Panc1 (cell line): ENCODE measurements at regions not wholly inside any gene's neighbourhood (a gene's known extent, or its start where the extent isn't known, plus 50 kb on each side); places are given as distances from the start of the nearest gene placed in this dataset.

Source experiments
- ATAC-seq: fragments of 200-7000 bp; cut with Tn5 transposase; 2 replicates; pipeline ENCODE4 v1.9.1; 2020; ENCODE audit warnings: mild to moderate bottlenecking, moderate library complexity
- BruUV-seq: library from RNA; stranded (reverse); fragments of 400-500 nt; replicated peaks from 2 replicates; lab custom pipeline; 2021; lab: Mats Ljungman, UMichigan
- CTCF ChIA-PET: fragments of 300-600 bp; sonication (Branson Sonifier 250); formaldehyde crosslinking; loops from one replicate; lab custom pipeline; 2022; ENCODE audit warnings: antibody characterized with exemption; lab: Charles Lee
- POLR2A ChIA-PET: fragments of 300-600 bp; sonication (Branson Sonifier 250); formaldehyde crosslinking; loops from one replicate; lab custom pipeline; 2022; ENCODE audit warnings: antibody characterized with exemption; lab: Charles Lee
- DNase-seq: peaks from one replicate; pipeline ENCODE4 v3.0.0-alpha.2; 2010; ENCODE audit warnings: low read depth, low spot score
- H3K27ac ChIP-seq: 2 replicates; pipeline ENCODE4 v1.5.1; 2011; ENCODE audit warnings: mild to moderate bottlenecking, low read length, inconsistent platforms
- H3K27me3 ChIP-seq: fragments of 200-500 bp; sonication (Bioruptor generic); 2 replicates; pipeline ENCODE4 v1.6.0; 2014; ENCODE audit warnings: low read length, inconsistent platforms; ENCODE audit not compliant: control insufficient read depth, insufficient read depth
- H3K36me3 ChIP-seq: fragments of 200-500 bp; sonication (Bioruptor generic); 2 replicates; pipeline ENCODE4 v1.5.1; 2014; ENCODE audit warnings: inconsistent platforms, mild to moderate bottlenecking, low read length, moderate library complexity; ENCODE audit not compliant: control insufficient read depth, insufficient read depth
- H3K4me1 ChIP-seq: 2 replicates; pipeline ENCODE4 v1.5.1; 2011; ENCODE audit warnings: inconsistent platforms, mild to moderate bottlenecking, low read length, moderate library complexity; ENCODE audit not compliant: control insufficient read depth, insufficient read depth
- H3K4me3 ChIP-seq, 2 experiments: 2 replicates each; pipeline ENCODE4 v1.5.1; 2011 to 2012; ENCODE audit warnings: low read depth in 2 of 2, low read length in 2 of 2, mild to moderate bottlenecking in 2 of 2, inconsistent platforms in 1 of 2, moderate library complexity in 1 of 2
- H3K9me3 ChIP-seq: fragments of 200-500 bp; sonication (Bioruptor generic); 2 replicates; pipeline ENCODE4 v1.5.1; 2014; ENCODE audit warnings: low read depth, mild to moderate bottlenecking, inconsistent platforms, low read length, moderate library complexity; ENCODE audit not compliant: control insufficient read depth, insufficient read depth
- POLR2AphosphoS5 ChIP-seq: IDR thresholded peaks from 2 replicates; pipeline ENCODE4 v1.6.1; 2012; ENCODE audit warnings: mild to moderate bottlenecking, low read depth, low read length, moderate library complexity
- SIN3A ChIP-seq: IDR thresholded peaks from 2 replicates; pipeline ENCODE4 v1.6.1; 2012; ENCODE audit warnings: low read depth, mild to moderate bottlenecking, low read length, moderate library complexity, borderline replicate concordance; ENCODE audit not compliant: insufficient read depth
- TCF7L2 ChIP-seq: IDR thresholded peaks from 2 replicates; pipeline ENCODE4 v1.6.1; 2011; ENCODE audit warnings: mild to moderate bottlenecking, low read depth, low read length, inconsistent platforms
- in situ Hi-C: cut with HindIII; loops from 2 replicates; pipeline ENCODE4 v1.10.0; 2016; ENCODE audit warnings: low sequenced_read_pairs, low pct_unique_long_range_greater_than_20kb
- intact Hi-C: fragments of 100-400 bp; cut with micrococcal nuclease; formaldehyde crosslinking; loops from one replicate; pipeline ENCODE4 v1.10.0; 2022; ENCODE audit not compliant: unreplicated experiment
- TF ChIP-seq, protein P1 (sequence below): fragments of 450-650 bp; IDR thresholded peaks from 2 replicates; pipeline ENCODE4 v1.5.1; 2017; ENCODE audit warnings: mild to moderate bottlenecking
- TF ChIP-seq, protein P2 (sequence below), 2 experiments: IDR thresholded peaks; 2 replicates each; pipeline ENCODE4 v1.6.1; 2011 to 2012; ENCODE audit warnings: low read depth in 2 of 2, control low read depth in 1 of 2, low read length in 1 of 2, mild to moderate bottlenecking in 1 of 2, moderate library complexity in 1 of 2; ENCODE audit not compliant: insufficient read depth in 1 of 2

DNA sequence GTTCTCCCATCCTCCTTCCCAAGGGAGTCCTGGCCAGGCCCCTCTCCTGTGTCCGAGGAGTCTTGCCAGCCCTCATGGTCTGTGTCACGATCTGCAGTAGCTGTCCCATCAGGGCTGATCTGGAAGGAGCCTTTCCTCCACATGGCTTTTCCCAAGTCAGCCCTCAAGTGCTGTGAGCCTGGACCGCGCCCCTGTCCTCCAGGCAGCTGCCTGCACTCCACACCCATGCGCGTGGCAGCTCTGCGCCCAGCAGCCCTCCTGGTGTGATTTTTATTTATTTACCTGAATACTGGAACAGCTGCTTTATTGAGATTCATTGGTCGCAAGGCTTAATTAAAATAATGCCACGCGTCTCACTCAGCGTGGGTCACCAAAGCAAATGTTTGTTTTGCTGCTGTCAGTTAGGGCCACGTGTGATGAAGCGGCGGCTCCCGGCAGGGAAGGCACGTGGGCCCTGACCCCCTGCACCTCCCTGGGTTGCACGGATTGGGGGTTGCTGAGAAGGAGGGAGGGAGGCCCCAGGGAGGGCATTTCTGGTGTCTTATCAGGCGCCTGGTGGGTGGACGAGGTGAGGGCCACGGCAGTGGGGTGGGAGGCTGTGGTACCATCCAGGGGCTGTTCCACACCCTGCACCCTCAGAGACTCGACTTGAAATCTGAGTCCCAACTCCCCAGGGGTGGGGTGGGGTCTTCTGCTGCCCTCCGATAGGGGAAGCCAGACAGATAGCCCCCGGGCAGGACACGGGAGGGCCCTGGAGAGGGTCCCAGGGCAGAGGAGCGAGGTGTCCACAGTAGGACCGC lies 206.3 kb upstream of the C14orf180 start:
- ChIA-PET CTCF (interaction anchor here (0.6 kb wide), 1 partner anchor 288 kb away, joined by 6 read pairs; the partner anchor contains the start of gene ASPG), POLR2A (no interaction called here)
- H3K4me3 ChIP-seq = no peak overlapping the region
- TF ChIP-seq, protein P1, sequence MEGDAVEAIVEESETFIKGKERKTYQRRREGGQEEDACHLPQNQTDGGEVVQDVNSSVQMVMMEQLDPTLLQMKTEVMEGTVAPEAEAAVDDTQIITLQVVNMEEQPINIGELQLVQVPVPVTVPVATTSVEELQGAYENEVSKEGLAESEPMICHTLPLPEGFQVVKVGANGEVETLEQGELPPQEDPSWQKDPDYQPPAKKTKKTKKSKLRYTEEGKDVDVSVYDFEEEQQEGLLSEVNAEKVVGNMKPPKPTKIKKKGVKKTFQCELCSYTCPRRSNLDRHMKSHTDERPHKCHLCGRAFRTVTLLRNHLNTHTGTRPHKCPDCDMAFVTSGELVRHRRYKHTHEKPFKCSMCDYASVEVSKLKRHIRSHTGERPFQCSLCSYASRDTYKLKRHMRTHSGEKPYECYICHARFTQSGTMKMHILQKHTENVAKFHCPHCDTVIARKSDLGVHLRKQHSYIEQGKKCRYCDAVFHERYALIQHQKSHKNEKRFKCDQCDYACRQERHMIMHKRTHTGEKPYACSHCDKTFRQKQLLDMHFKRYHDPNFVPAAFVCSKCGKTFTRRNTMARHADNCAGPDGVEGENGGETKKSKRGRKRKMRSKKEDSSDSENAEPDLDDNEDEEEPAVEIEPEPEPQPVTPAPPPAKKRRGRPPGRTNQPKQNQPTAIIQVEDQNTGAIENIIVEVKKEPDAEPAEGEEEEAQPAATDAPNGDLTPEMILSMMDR = no peak
- no peaks in the 10 kb centered on the region; the same call in 1 of the 2 replicates for H3K27me3 ChIP-seq
- no peaks in the 10 kb centered on the region for H3K4me1 ChIP-seq
- DNase-seq (no peak), ATAC-seq (0 out of 2 replicates have a peak, but pooled peaks have one; percentile 29)
- intact Hi-C loops (no loop called here), in situ Hi-C loops (no loop called here)
- H3K27ac ChIP-seq = no peak overlapping the region
- no TSS peak for BruUV-seq
- H3K9me3 ChIP-seq = no peaks in the 10 kb centered on the region
- H3K36me3 ChIP-seq = no peaks in the 10 kb centered on the region

DNA sequence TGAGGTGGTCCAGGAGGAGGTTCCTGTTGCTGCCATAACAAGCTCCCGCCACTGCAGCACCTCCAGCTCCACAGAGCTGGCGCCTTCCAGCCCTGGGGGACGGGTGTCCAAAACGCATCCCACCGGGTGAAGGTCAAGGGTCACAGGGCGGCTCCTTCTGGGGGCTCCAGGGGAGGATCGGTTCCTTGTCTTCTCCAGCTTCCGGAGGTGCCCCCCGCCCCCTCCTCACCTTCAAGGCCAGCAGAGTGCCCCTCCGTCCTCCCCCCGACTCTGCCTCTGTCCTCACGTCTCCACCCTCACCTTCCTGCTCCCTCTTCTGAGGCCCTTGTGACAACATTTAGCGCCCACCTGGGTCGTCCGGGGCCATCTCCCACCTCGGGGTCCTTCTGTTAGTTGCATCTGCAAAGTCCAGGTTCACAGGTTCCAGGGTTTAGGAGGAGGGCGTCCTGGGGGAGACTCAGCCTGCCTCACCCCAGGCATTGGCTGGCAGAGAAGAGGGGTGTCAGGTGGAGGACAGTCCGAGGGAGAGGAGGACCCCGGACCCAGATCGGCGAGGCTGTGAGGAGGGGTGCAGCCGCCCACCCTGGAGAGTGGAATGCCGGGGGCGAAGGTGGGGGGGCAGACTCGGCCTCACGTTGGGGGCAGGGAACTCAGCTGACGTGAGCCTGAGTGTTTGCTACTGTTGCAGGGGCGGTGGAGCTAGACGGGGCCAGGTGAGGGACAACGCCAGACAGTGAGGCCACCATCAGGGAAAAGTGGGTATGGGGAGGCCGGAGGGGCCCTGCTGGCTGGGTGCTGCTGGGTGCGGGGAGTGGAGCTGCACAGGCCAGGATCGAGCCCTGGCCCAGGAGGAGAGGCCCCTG lies 205.5 kb upstream of the C14orf180 start:
- Histone ChIP-seq H3K27ac (no peak overlapping the region), H3K4me1 (no peaks in the 10 kb centered on the region), H3K27me3 (no peaks in the 10 kb centered on the region; the same call in 1 of the 2 replicates), H3K9me3 (no peaks in the 10 kb centered on the region), H3K36me3 (no peaks in the 10 kb centered on the region), H3K4me3 (no peak overlapping the region)
- ATAC-seq (no peak), DNase-seq (no peak)
- POLR2A ChIA-PET = no interaction called here
- in situ Hi-C loops = no loop called here
- no peak for TF ChIP-seq SIN3A
- TF ChIP-seq, protein P1 = no peak
- TF ChIP-seq TCF7L2 = no peak
- no peak for TF ChIP-seq POLR2AphosphoS5
- no TSS peak for BruUV-seq
- intact Hi-C loops = no loop called here
- CTCF ChIA-PET = no interaction called here

DNA sequence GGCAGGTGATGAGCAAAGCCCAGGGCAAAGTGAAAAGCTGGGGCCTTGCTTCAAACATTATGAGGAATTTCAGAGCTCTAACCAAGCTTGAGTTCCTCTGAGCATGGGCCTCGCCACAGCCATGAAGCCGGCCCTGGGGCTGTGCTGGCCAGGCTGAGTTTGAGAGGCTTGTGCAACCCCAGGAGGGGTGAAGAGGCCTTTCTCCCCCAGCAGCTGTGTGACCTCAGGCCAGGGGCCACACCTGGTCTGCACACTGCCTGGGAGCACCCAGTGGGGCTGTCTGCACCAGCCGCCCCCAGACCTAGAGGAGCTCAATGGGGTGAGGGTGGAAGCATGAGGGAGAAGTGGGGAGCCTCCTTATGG lies 204.9 kb upstream of the C14orf180 start:
- ATAC-seq = no peak
- H3K27me3 ChIP-seq = no peaks in the 10 kb centered on the region; the same call in 1 of the 2 replicates

More for the DNA sequence above, 204.9 kb upstream of the C14orf180 start:
- no peak for DNase-seq
- intact Hi-C loops = no loop called here
- in situ Hi-C loops = no loop called here
- Histone ChIP-seq H3K4me1 (no peaks in the 10 kb centered on the region), H3K9me3 (no peaks in the 10 kb centered on the region), H3K36me3 (no peaks in the 10 kb centered on the region), H3K4me3 (no peak overlapping the region), H3K27ac (no peak overlapping the region)
- ChIA-PET POLR2A (no interaction called here), CTCF (no interaction called here)
- TF ChIP-seq SIN3A = no peak
- TF ChIP-seq, protein P2, sequence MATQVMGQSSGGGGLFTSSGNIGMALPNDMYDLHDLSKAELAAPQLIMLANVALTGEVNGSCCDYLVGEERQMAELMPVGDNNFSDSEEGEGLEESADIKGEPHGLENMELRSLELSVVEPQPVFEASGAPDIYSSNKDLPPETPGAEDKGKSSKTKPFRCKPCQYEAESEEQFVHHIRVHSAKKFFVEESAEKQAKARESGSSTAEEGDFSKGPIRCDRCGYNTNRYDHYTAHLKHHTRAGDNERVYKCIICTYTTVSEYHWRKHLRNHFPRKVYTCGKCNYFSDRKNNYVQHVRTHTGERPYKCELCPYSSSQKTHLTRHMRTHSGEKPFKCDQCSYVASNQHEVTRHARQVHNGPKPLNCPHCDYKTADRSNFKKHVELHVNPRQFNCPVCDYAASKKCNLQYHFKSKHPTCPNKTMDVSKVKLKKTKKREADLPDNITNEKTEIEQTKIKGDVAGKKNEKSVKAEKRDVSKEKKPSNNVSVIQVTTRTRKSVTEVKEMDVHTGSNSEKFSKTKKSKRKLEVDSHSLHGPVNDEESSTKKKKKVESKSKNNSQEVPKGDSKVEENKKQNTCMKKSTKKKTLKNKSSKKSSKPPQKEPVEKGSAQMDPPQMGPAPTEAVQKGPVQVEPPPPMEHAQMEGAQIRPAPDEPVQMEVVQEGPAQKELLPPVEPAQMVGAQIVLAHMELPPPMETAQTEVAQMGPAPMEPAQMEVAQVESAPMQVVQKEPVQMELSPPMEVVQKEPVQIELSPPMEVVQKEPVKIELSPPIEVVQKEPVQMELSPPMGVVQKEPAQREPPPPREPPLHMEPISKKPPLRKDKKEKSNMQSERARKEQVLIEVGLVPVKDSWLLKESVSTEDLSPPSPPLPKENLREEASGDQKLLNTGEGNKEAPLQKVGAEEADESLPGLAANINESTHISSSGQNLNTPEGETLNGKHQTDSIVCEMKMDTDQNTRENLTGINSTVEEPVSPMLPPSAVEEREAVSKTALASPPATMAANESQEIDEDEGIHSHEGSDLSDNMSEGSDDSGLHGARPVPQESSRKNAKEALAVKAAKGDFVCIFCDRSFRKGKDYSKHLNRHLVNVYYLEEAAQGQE (IDR thresholded peaks at IDR 0.05; ENCODE audit: insufficient read depth in 1 of 2, low read depth in 2 of 2, low read length in 1 of 2) = no peak
- no peak for TF ChIP-seq POLR2AphosphoS5
- TF ChIP-seq, protein P1 = no peak
- TF ChIP-seq TCF7L2 = no peak
- no TSS peak for BruUV-seq
